ENCODE measurements at regions not wholly inside any gene's neighbourhood (a gene's known extent, or its start where the extent isn't known, plus 50 kb on each side); places are given as distances from the start of the nearest gene placed in this dataset.
"Not testable (repeated sequence)": the region's sequence is repeated elsewhere in the genome, so short reads cannot be mapped to it uniquely, and the experiment has no call there.

DNA sequence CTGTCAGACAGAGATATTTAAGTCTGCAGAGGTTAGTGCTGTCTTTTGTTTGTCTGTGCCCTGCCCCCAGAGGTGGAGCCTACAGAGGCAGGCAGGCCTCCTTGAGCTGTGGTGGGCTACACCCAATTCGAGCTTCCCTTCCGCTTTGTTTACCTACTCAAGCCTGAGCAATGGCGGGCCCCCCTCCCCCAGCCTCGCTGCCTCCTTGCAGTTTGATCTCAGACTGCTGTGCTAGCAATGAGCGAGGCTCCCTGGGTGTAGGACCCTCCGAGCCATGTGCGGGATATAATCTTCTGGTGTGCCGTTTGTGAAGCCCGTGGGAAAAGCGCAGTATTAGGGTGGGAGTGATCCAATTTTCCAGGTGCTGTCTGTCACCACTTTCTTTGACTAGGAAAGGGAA, 366.3 kb upstream of the MAGEB18 start:
- ATAC-seq; DNase-seq (ENCODE audit: missing footprints); intact Hi-C loops (cut with DNase I): not testable (repeated sequence)

DNA sequence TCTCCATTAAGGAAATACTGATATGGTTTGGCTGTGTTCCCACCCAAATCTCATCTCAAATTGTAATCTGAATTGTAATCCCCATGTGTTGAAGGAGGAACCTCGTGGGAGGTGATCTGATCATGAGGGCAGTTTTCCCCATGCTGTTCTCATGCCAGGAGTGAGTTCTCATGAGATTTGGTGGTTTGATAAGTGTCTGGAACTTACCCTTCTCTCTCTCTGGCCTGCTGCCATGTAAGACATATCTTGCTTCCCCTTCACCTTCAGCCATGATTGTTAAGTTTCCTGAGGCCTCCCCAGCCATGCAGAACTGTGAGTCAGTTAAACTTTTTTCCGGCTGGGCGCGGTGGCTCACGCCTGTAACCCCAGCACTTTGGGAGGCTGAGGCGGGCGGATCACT, 340.3 kb upstream of the MAGEB18 start:
- DNase-seq (ENCODE audit: missing footprints); ATAC-seq; intact Hi-C loops (cut with DNase I): not testable (repeated sequence)

DNA sequence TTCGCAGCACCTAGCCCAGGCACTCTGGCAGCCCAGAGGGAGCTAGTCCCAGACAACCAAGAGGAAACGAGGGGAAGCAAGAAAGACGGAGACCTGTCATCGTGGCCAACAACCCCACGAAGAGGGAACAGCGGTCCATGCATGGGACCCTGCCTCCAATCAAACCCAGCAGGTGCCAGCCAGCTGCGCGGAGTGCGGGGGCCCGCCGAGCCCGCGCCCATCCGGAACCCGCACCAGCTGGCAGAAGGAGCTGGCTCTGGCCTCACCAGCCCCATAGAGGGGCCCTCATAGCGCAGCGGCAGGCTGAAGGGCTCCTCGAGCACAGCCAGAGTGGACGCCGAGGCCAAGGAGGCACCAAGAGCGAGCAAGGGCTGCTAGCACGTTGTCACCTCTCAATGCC, 332.4 kb upstream of the MAGEB18 start:
- no peak for DNase-seq (ENCODE audit: missing footprints)
- intact Hi-C loops (cut with DNase I) = no loop called here
- no peak for ATAC-seq

DNA sequence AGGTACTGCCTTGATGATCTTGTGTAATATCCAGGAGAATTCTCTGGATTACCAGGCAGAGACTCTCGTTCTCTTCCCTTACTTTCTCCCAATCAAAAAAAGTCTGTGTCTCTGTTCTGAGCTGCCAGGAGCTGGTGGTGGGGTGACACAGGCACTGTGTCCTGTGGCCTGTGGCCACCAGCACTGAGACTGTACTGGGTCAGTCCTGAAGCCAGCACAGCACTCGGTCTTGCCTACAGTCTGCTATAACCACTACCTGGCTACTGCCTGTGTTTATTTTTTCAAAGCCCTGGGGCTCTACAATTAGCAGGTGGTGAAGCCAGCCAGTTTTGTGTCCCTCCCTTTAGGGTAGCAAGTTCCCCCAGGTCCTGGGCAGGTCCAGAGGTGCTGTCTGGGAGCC, 331.1 kb upstream of the MAGEB18 start:
- ATAC-seq = no peak
- intact Hi-C loops (cut with DNase I) = no loop called here
- no peak for DNase-seq (ENCODE audit: missing footprints)

GRCh38 chrX:25810202-25810601, 327.9 kb upstream of the MAGEB18 start:
- no peak for DNase-seq (ENCODE audit: missing footprints)

DNA sequence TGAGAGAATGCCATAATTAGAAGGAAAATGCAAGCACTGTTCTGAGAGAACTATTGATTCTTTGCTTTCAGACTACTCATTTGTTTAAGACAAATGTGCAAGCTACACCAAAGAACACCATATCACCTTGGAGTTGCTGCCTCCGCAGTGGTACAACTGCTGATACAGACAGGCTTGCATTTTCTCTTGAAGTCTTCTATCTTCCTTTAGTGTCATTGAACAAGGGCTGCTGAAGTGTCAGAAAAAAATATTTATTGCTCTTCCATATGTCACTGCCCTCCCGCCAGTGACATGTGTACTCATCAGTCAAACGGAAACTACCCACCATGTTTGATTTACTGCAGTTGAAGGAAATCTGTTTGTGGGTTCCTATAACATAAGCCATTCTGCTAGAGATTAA, 318.3 kb upstream of the MAGEB18 start:
- DNase-seq (ENCODE audit: missing footprints) = no peak
- ATAC-seq = no peak
- intact Hi-C loops (cut with DNase I) = no loop called here

More at GRCh38 chrX:25810202-25810601, 327.9 kb upstream of the MAGEB18 start:
- intact Hi-C loops (cut with DNase I) = no loop called here
- no peak for ATAC-seq

GRCh38 chrX:25851141-25851540, 287.0 kb upstream of the MAGEB18 start:
- ATAC-seq = no peak
- DNase-seq (ENCODE audit: missing footprints) = no peak
- intact Hi-C loops (cut with DNase I) = no loop called here

DNA sequence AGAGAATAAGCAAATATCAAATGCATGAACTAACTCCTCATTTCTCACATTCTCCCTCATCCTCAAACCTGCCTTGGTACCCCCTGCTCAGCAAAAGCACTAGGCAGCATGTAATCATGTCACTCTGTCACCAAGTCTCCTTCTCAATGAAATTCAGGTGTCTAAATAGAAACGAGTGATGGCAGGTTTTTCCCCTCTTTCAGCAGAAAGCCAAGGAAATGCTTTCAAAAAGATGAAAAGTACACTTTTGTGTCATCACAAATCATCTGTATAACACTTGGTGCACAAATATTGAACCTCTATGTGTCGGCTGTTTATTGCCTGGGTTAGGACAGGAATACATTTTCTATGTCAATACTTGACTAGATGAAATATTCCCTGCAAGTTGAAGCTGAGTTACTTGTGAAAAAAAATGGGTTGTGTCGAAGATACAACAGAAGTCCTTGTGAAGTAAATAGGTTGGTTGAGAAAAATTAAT, 285.1 kb upstream of the MAGEB18 start:
- intact Hi-C loops (cut with DNase I) = no loop called here
- ATAC-seq = no peak

DNA sequence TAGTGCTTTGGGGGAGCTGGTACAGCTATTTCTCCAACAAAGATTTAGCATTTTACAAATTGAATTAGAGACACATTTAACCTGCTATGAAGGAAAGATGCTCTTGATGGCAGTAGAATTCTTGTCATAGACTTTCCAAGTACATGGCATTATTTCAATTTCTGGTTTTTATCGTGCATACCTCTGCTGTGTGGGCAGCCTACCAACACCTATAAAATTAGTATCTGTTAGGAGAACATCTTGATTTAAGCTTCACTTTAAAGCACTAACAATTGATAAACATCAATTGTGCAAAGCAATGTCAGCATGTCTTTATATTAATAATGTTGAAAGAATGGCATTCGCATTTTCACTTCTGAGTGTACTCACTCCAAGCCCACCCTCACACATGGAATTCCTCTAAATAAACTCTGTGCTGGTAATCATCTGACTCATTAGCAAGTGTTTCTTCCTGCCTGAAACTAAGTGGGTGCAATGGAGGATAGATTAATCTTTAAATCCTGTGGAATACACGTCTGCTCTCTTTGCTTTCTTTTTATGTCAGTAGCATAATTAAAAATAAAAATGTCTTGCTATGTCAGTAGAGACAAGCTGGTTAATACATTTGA, 279.8 kb upstream of the MAGEB18 start:
- DNase-seq (ENCODE audit: missing footprints) (no peak), ATAC-seq (no peak)
- intact Hi-C loops (cut with DNase I) = no loop called here

More for the DNA sequence above, 285.1 kb upstream of the MAGEB18 start:
- DNase-seq (ENCODE audit: missing footprints) = no peak

DNA sequence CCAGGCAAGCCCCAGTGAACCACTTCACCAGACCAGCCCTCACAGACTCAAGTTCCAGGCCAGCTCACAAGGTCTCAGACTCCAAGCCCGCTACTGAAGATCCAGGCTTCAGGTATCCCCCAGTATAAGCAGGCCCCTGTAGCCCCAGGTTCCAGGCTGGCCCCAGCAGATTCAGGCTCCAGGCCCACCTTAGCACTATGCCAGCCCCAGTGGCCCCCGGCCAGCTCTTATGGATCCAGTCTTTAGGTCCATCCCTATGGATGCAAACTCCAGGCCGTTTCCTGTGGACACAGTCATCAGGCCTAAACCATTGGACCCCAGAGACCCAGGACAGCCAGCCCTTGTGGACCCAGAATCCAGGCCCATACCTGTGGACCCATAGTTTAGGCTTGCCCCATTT, 277.8 kb upstream of the MAGEB18 start:
- ATAC-seq (no peak), DNase-seq (ENCODE audit: missing footprints) (no peak)
- intact Hi-C loops (cut with DNase I) = no loop called here

GRCh38 chrX:25869761-25870160, 268.4 kb upstream of the MAGEB18 start:
- ATAC-seq (no peak), DNase-seq (ENCODE audit: missing footprints) (no peak)
- intact Hi-C loops (cut with DNase I) = no loop called here

GRCh38 chrX:25872786-25873185, 265.4 kb upstream of the MAGEB18 start:
- no peak for DNase-seq (ENCODE audit: missing footprints)
- no peak for ATAC-seq
- intact Hi-C loops (cut with DNase I) = no loop called here

GRCh38 chrX:25873196-25873595, 264.9 kb upstream of the MAGEB18 start:
- ATAC-seq (no peak), DNase-seq (ENCODE audit: missing footprints) (no peak)
- intact Hi-C loops (cut with DNase I) = no loop called here

- intact Hi-C loops (cut with DNase I) = no loop called here
- ATAC-seq (no peak), DNase-seq (ENCODE audit: missing footprints) (no peak)
These were observed 259.3 kb upstream of the MAGEB18 start for GRCh38 chrX:25878806-25879205.

- DNase-seq (ENCODE audit: missing footprints); ATAC-seq; intact Hi-C loops (cut with DNase I): not testable (repeated sequence)
These were observed 255.6 kb upstream of the MAGEB18 start for GRCh38 chrX:25882503-25882902.

- ATAC-seq (no peak), DNase-seq (ENCODE audit: missing footprints) (no peak)
- intact Hi-C loops (cut with DNase I) = no loop called here
These were observed 240.4 kb upstream of the MAGEB18 start for GRCh38 chrX:25897758-25898157.

DNA sequence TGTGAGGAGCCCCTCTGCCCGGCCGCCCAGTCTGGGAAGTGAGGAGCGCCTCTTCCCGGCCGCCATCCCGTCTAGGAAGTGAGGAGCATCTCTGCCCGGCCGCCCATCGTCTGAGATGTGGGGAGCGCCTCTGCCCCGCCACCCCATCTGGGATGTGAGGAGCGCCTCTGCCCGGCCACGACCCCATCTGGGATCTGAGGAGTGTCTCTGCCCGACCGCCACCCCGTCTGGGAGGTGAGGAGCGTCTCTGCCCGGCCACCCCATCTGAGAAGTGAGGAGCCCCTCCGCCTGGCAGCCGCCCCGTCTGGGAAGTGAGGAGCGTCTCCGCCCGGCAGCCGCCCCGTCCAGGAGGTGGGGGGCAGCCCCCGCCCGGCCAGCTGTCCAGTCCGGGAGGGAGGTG, 232.4 kb upstream of the MAGEB18 start:
- DNase-seq (ENCODE audit: missing footprints); intact Hi-C loops (cut with DNase I); ATAC-seq: not testable (repeated sequence)

DNA sequence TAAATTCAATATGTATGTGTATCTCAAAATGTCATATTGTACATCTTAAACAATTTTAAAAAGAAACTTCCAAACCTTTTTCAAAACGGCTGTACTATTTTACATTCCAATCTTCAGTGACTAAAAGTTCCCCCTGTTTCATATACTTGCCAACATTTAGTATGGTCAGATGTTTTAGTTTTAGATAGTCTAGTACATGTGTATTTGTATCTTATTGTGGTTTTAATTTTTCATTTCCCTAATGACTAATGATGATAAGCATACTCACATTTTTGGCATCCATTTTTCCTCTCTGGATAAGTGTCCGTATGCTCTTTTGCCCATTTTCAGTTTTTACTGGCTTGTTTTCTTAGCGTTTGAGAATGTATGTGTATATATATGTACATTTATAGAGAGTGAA, 212.2 kb upstream of the MAGEB18 start:
- DNase-seq (ENCODE audit: missing footprints) (no peak), ATAC-seq (no peak)
- intact Hi-C loops (cut with DNase I) = no loop called here

DNA sequence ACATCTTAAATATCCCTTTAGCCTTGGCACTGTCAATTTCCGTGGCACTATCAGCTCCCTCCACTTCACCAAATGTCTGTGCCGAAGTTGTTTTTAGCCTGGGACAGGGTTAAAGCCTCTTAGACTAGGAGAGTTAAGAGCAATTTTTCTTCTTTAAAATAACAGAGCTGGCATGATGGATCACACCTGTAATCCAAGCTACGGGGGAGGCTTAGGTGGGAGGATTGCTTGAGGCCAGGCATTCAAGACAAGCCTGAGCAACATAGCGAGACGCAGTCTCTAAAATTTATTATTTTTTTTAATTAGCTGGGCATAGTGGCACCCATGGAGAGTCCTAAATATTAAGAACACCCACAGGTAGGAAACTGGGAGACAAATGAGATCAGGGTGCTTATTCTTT, 209.8 kb upstream of the MAGEB18 start:
- intact Hi-C loops (cut with DNase I) = no loop called here
- no peak for DNase-seq (ENCODE audit: missing footprints)

GRCh38 chrX:25941087-25941486, 197.1 kb upstream of the MAGEB18 start:
- ATAC-seq (no peak), DNase-seq (ENCODE audit: missing footprints) (no peak)
- intact Hi-C loops (cut with DNase I) = no loop called here

More for the DNA sequence above, 209.8 kb upstream of the MAGEB18 start:
- no peak for ATAC-seq

Data from Right ventricle myocardium inferior (tissue), 1 donor.